Stomach (tissue), 4 donors: ENCODE measurements at regions not wholly inside any gene's neighbourhood (a gene's known extent, or its start where the extent isn't known, plus 50 kb on each side); places are given as distances from the start of the nearest gene placed in this dataset.

Experiments used
- CTCF ChIP-seq, 7 experiments: fragments of 450-650 bp in 4 of 7; fragments of 200-600 bp in 3 of 7; sonication (generic) in 3 of 7; IDR thresholded peaks; one replicate each; pipeline ENCODE4 v1.5.1; 2016 to 2019; ENCODE audit warnings: antibody characterized with exemption in 7 of 7, control low read depth in 2 of 7, mild to moderate bottlenecking in 1 of 7
- EP300 ChIP-seq: sonication (generic); formaldehyde crosslinking; IDR thresholded peaks from one replicate; pipeline ENCODE4 v1.6.1; 2017; ENCODE audit warnings: antibody characterized with exemption
- POLR2A ChIP-seq, 4 donors: fragments of 450-650 bp; IDR thresholded peaks; one replicate each; pipeline ENCODE4 v1.6.1; 2016; ENCODE audit warnings: antibody characterized with exemption in 4 of 4, control low read depth in 2 of 4, mild to moderate bottlenecking in 1 of 4, moderate library complexity in 1 of 4
- POLR2AphosphoS5 ChIP-seq, 3 donors: sonication (generic); formaldehyde crosslinking; IDR thresholded peaks; one replicate each; pipeline ENCODE4 v1.6.1; 2016; ENCODE audit warnings: antibody characterized with exemption in 3 of 3

DNA sequence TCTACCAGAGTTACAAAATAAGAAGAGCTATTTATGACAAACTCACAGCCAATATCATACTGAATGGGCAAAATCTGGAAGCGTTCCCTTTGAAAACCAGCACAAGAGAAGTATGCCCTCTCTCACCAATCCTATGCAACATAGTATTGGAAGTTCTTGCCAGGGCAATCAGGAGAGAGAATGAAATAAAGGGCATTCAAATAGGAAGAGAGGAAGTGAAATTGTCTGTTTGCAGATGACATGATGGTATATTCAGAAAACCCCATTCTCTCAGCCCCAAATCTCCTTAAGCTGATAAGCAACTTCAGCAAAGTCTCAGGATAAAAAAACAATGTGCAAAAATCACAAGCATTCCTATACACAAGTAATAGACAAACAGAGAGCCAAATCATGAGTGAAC is 1169.5 kb downstream of the AMY1C start:
- TF ChIP-seq CTCF (IDR thresholded peaks at IDR 0.05), result no peak
- TF ChIP-seq POLR2A (IDR thresholded peaks at IDR 0.05), result no peak
- TF ChIP-seq EP300, result no peak
- no peak for TF ChIP-seq POLR2AphosphoS5 (IDR thresholded peaks at IDR 0.05)
